ENCODE measurements at regions not wholly inside any gene's neighbourhood (a gene's known extent, or its start where the extent isn't known, plus 50 kb on each side); places are given as distances from the start of the nearest gene placed in this dataset.

- Mint-ChIP-seq H3K36me3 (no peaks in the 10 kb centered on the region), H3K27ac (no peak overlapping the region), H3K9me3 (peaks cover 0 to 4% of the 10 kb centered on the region in 2 donors)
- ATAC-seq (no peak), DNase-seq (ENCODE audit: low spot score in 2 of 2) (no peak)
Observed at GRCh38 chr3:144351011-144351410, 379.4 kb downstream of the DIPK2A start.

GRCh38 chr3:144351773-144352365, 380.2 kb downstream of the DIPK2A start:
- no peak for DNase-seq (ENCODE audit: low spot score in 2 of 2)
- ATAC-seq = no peak

GRCh38 chr3:144358191-144358590, 386.6 kb downstream of the DIPK2A start:
- no peak overlapping the region for H3K27ac Mint-ChIP-seq
- DNase-seq (ENCODE audit: low spot score in 2 of 2) = no peak

More at GRCh38 chr3:144351773-144352365, 380.2 kb downstream of the DIPK2A start:
- peaks cover 0 to 4% of the 10 kb centered on the region in 2 donors for H3K9me3 Mint-ChIP-seq
- H3K27ac Mint-ChIP-seq = no peak overlapping the region
- H3K36me3 Mint-ChIP-seq = no peaks in the 10 kb centered on the region

GRCh38 chr3:144361002-144361401, 389.4 kb downstream of the DIPK2A start:
- Mint-ChIP-seq H3K36me3 (peaks cover 0 to 2% of the 10 kb centered on the region in 2 donors), H3K27ac (no peak overlapping the region), H3K9me3 (peaks cover 4 to 15% of the 10 kb centered on the region in 2 donors)
- ATAC-seq = no peak
- no peak for DNase-seq (ENCODE audit: low spot score in 2 of 2)

More at GRCh38 chr3:144358191-144358590, 386.6 kb downstream of the DIPK2A start:
- Mint-ChIP-seq H3K36me3 (no peaks in the 10 kb centered on the region), H3K9me3 (peaks cover 0 to 10% of the 10 kb centered on the region in 2 donors)
- ATAC-seq = no peak

GRCh38 chr3:144362126-144362525, 390.5 kb downstream of the DIPK2A start:
- no peak overlapping the region for H3K27ac Mint-ChIP-seq
- no peak for ATAC-seq
- no peak for DNase-seq (ENCODE audit: low spot score in 2 of 2)
- peaks cover 0 to 6% of the 10 kb centered on the region in 2 donors for H3K36me3 Mint-ChIP-seq
- H3K9me3 Mint-ChIP-seq = peaks cover 7 to 19% of the 10 kb centered on the region in 2 donors

- peaks cover 8 to 19% of the 10 kb centered on the region in 2 donors for H3K36me3 Mint-ChIP-seq
- no peak overlapping the region for H3K27ac Mint-ChIP-seq
- no peak for ATAC-seq
- no peak for DNase-seq (ENCODE audit: low spot score in 2 of 2)
- peaks cover 15 to 26% of the 10 kb centered on the region in 2 donors for H3K9me3 Mint-ChIP-seq
Observed at GRCh38 chr3:144363856-144364255, 392.2 kb downstream of the DIPK2A start.

GRCh38 chr3:144364737-144365136, 393.1 kb downstream of the DIPK2A start:
- no peak for ATAC-seq
- DNase-seq (ENCODE audit: low spot score in 2 of 2) = no peak
- peaks cover 15 to 26% of the 10 kb centered on the region in 2 donors for H3K9me3 Mint-ChIP-seq
- peaks cover 8 to 19% of the 10 kb centered on the region in 2 donors for H3K36me3 Mint-ChIP-seq
- no peak overlapping the region for H3K27ac Mint-ChIP-seq

GRCh38 chr3:144369129-144369879, 397.7 kb downstream of the DIPK2A start:
- DNase-seq (ENCODE audit: low spot score in 2 of 2) (no peak), ATAC-seq (no peak)
- peaks cover 8 to 19% of the 10 kb centered on the region in 2 donors for H3K36me3 Mint-ChIP-seq
- no peak overlapping the region for H3K27ac Mint-ChIP-seq
- peaks cover 22 to 27% of the 10 kb centered on the region in 2 donors for H3K9me3 Mint-ChIP-seq

GRCh38 chr3:144375088-144375487, 403.5 kb downstream of the DIPK2A start:
- Mint-ChIP-seq H3K36me3 (no peaks in the 10 kb centered on the region), H3K9me3 (peaks cover 12 to 19% of the 10 kb centered on the region in 2 donors), H3K27ac (no peak overlapping the region)
- ATAC-seq (no peak), DNase-seq (ENCODE audit: low spot score in 2 of 2) (no peak)

GRCh38 chr3:144380849-144381248, 409.2 kb downstream of the DIPK2A start:
- Mint-ChIP-seq H3K9me3 (peaks cover 0 to 9% of the 10 kb centered on the region in 2 donors), H3K27ac (no peak overlapping the region), H3K36me3 (no peaks in the 10 kb centered on the region)
- ATAC-seq = no peak
- no peak for DNase-seq (ENCODE audit: low spot score in 2 of 2)

- peaks cover 0 to 9% of the 10 kb centered on the region in 2 donors for H3K9me3 Mint-ChIP-seq
- ATAC-seq (no peak), DNase-seq (ENCODE audit: low spot score in 2 of 2) (no peak)
- no peak overlapping the region for H3K27ac Mint-ChIP-seq
- no peaks in the 10 kb centered on the region for H3K36me3 Mint-ChIP-seq
Observed at GRCh38 chr3:144381607-144382006, 410.0 kb downstream of the DIPK2A start.

GRCh38 chr3:144384241-144384979, 412.8 kb downstream of the DIPK2A start:
- no peak for ATAC-seq
- H3K36me3 Mint-ChIP-seq = no peaks in the 10 kb centered on the region
- H3K9me3 Mint-ChIP-seq = no peaks in the 10 kb centered on the region
- H3K27ac Mint-ChIP-seq = no peak overlapping the region
- DNase-seq (ENCODE audit: low spot score in 2 of 2) = no peak

- Mint-ChIP-seq H3K9me3 (no peaks in the 10 kb centered on the region), H3K27ac (no peak overlapping the region), H3K36me3 (no peaks in the 10 kb centered on the region)
- ATAC-seq (no peak), DNase-seq (ENCODE audit: low spot score in 2 of 2) (no peak)
Observed at GRCh38 chr3:144390786-144391185, 419.2 kb downstream of the DIPK2A start.

- no peak for ATAC-seq
Observed at GRCh38 chr3:144391236-144391635, 419.6 kb downstream of the DIPK2A start.

GRCh38 chr3:144394032-144394431, 422.4 kb downstream of the DIPK2A start:
- H3K9me3 Mint-ChIP-seq = peaks cover 6 to 9% of the 10 kb centered on the region in 2 donors
- H3K27ac Mint-ChIP-seq = no peak overlapping the region
- ATAC-seq = peak in 1 of 2 donors; percentile 55
- no peak for DNase-seq (ENCODE audit: low spot score in 2 of 2)
- H3K36me3 Mint-ChIP-seq = no peaks in the 10 kb centered on the region

More at GRCh38 chr3:144391236-144391635, 419.6 kb downstream of the DIPK2A start:
- H3K36me3 Mint-ChIP-seq = no peaks in the 10 kb centered on the region
- H3K9me3 Mint-ChIP-seq = no peaks in the 10 kb centered on the region
- DNase-seq (ENCODE audit: low spot score in 2 of 2) = no peak
- no peak overlapping the region for H3K27ac Mint-ChIP-seq

GRCh38 chr3:144402430-144402829, 430.8 kb downstream of the DIPK2A start:
- H3K36me3 Mint-ChIP-seq = peaks cover 0 to 6% of the 10 kb centered on the region in 2 donors
- H3K27ac Mint-ChIP-seq = no peak overlapping the region
- H3K9me3 Mint-ChIP-seq = peaks cover 16 to 23% of the 10 kb centered on the region in 2 donors
- DNase-seq (ENCODE audit: low spot score in 2 of 2) (no peak), ATAC-seq (no peak)

- DNase-seq (ENCODE audit: low spot score in 2 of 2) (no peak), ATAC-seq (no peak)
- Mint-ChIP-seq H3K9me3 (peaks cover 15 to 22% of the 10 kb centered on the region in 2 donors), H3K36me3 (peaks cover 0 to 6% of the 10 kb centered on the region in 2 donors), H3K27ac (no peak overlapping the region)
Observed at GRCh38 chr3:144403040-144403457, 431.4 kb downstream of the DIPK2A start.

Data from activated naive CD4-positive, alpha-beta T cell treated with anti-CD3 and anti-CD28 coated beads, Interleukin-2, amount 50 U/mL, for 72 hours (primary cell).